Keratinocyte (primary cell): ENCODE measurements at regions not wholly inside any gene's neighbourhood (a gene's known extent, or its start where the extent isn't known, plus 50 kb on each side); places are given as distances from the start of the nearest gene placed in this dataset.

Source experiments
- DNase-seq: peaks from one replicate; pipeline ENCODE4 v3.0.0-alpha.2; 2011; ENCODE audit warnings: low read depth, missing footprints, low spot score
- FAIRE-seq: peaks from 2 replicates; lab custom pipeline; 2011; peaks lifted over from hg19 to GRCh38; lab: Jason Lieb, UNC
- H2AFZ ChIP-seq: 2 replicates; pipeline ENCODE4 v1.6.0; 2012; ENCODE audit warnings: low read length, control low read depth, inconsistent platforms; ENCODE audit not compliant: control insufficient read depth
- H3K27ac ChIP-seq: 2 replicates; pipeline ENCODE4 v1.5.1; 2011; ENCODE audit warnings: low read length; ENCODE audit not compliant: control insufficient read depth, insufficient read depth
- H3K27me3 ChIP-seq: 3 replicates; pipeline ENCODE4 v1.6.0; 2011; ENCODE audit warnings: low read length; ENCODE audit not compliant: control insufficient read depth, insufficient read depth; ENCODE audit errors: extremely low read depth
- H3K36me3 ChIP-seq, 2 experiments: 2 replicates in 1 of 2; 3 replicates in 1 of 2; pipeline ENCODE4 v1.5.1; 2011; ENCODE audit warnings: low read length in 2 of 2, mild to moderate bottlenecking in 1 of 2; ENCODE audit not compliant: control insufficient read depth in 2 of 2, insufficient read depth in 2 of 2; ENCODE audit errors: extremely low read depth in 1 of 2
- H3K4me1 ChIP-seq: 3 replicates; pipeline ENCODE4 v1.5.1; 2011; ENCODE audit warnings: low read length; ENCODE audit not compliant: control insufficient read depth, insufficient read depth; ENCODE audit errors: extremely low read depth
- H3K4me2 ChIP-seq: 3 replicates; pipeline ENCODE4 v1.6.0; 2011; ENCODE audit warnings: low read depth, low read length; ENCODE audit not compliant: control insufficient read depth, insufficient read depth; ENCODE audit errors: extremely low read depth
- H3K4me3 ChIP-seq, 3 experiments: fragments of 200-600 bp in 1 of 3; sonication (generic) in 1 of 3; 2 replicates in 2 of 3; 3 replicates in 1 of 3; pipeline ENCODE4 v1.5.1; 2011 to 2016; ENCODE audit warnings: low read length in 3 of 3, mild to moderate bottlenecking in 3 of 3, control low read depth in 2 of 3, inconsistent platforms in 1 of 3, low read depth in 1 of 3, mixed read lengths in 1 of 3, mixed run types in 1 of 3, moderate library complexity in 1 of 3; ENCODE audit not compliant: control insufficient read depth in 2 of 3, insufficient read depth in 2 of 3; ENCODE audit errors: extremely low read depth in 1 of 3
- H3K79me2 ChIP-seq: 2 replicates; pipeline ENCODE4 v1.6.0; 2012; ENCODE audit warnings: low read length; ENCODE audit not compliant: control insufficient read depth, insufficient read depth
- H3K9ac ChIP-seq: 3 replicates; pipeline ENCODE4 v1.6.0; 2011; ENCODE audit warnings: low read length; ENCODE audit not compliant: control insufficient read depth, insufficient read depth; ENCODE audit errors: extremely low read depth
- H3K9me1 ChIP-seq: 3 replicates; pipeline ENCODE4 v1.6.0; 2011; ENCODE audit warnings: low read length; ENCODE audit not compliant: control insufficient read depth, insufficient read depth; ENCODE audit errors: extremely low read depth
- H3K9me3 ChIP-seq: 2 replicates; pipeline ENCODE4 v1.5.1; 2012; ENCODE audit warnings: low read depth, low read length; ENCODE audit not compliant: control insufficient read depth
- H4K20me1 ChIP-seq: 3 replicates; pipeline ENCODE4 v1.6.0; 2011; ENCODE audit warnings: low read length; ENCODE audit not compliant: control insufficient read depth, insufficient read depth; ENCODE audit errors: extremely low read depth
- EZH2 ChIP-seq: IDR thresholded peaks from one replicate; pipeline ENCODE4 v1.6.1; 2012; ENCODE audit warnings: inconsistent platforms, mild to moderate bottlenecking, low read length, moderate library complexity
- dilution Hi-C: fragments of 300-500 bp; cut with MboI; formaldehyde crosslinking; loops from one replicate; pipeline ENCODE4 v1.7.0; 2020; ENCODE audit warnings: low sequenced_read_pairs; ENCODE audit not compliant: extremely low pct_ligation_motif_present
- TF ChIP-seq, protein P1 (sequence below), 3 experiments: IDR thresholded peaks in 1 of 3; conservative IDR thresholded peaks in 1 of 3; optimal IDR thresholded peaks in 1 of 3; 2 replicates in 2 of 3; 3 replicates in 1 of 3; pipeline versions ENCODE3 to v1.5.1; 2011; ENCODE audit warnings: low read length in 3 of 3, mild to moderate bottlenecking in 3 of 3, moderate library complexity in 2 of 3, control low read depth in 1 of 3, inconsistent platforms in 1 of 3; ENCODE audit not compliant: insufficient read depth in 2 of 3; ENCODE audit errors: extremely low read depth in 1 of 3

DNA sequence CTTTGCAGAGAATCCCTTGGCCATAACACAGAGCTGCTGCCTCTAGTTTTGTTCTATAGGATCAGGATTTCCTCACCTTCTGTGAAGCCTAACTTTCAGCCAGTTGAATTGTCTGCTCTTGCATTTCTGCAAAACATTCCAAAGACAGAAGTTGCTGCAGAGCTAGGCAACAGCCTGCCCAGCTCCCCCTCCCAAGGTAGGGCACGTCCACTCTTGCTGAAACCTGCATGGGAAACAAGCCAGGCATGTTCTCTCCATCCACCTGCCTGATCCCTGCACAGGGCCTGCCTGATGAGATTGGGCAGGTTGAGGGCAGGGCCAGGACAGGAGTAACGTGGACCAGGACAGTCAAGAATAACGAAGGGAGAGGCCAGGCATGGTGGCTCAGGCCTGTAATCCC is 58.9 kb upstream of the NAA20 start:
- no peaks in the 10 kb centered on the region for H4K20me1 ChIP-seq
- no peaks in the 10 kb centered on the region for H3K9me1 ChIP-seq
- dilution Hi-C loops: no loop called here
- H3K9me3 ChIP-seq: no peaks in the 10 kb centered on the region
- H3K27ac ChIP-seq: peak overlapping the region; percentile 33
- DNase-seq: peak; percentile 69
- H2AFZ ChIP-seq: no peak overlapping the region
- peak; percentile 90 for FAIRE-seq
- H3K9ac ChIP-seq: no peak overlapping the region
- no peaks in the 10 kb centered on the region for H3K79me2 ChIP-seq
- peaks cover 29% of the 10 kb centered on the region for H3K4me1 ChIP-seq
- peak overlapping the region; percentile 14 for H3K4me2 ChIP-seq
- H3K27me3 ChIP-seq: no peaks in the 10 kb centered on the region
- peaks cover 3 to 12% of the 10 kb centered on the region in 2 experiments for H3K36me3 ChIP-seq
- no peak overlapping the region for H3K4me3 ChIP-seq
- no peak for TF ChIP-seq EZH2
- TF ChIP-seq, protein P1, sequence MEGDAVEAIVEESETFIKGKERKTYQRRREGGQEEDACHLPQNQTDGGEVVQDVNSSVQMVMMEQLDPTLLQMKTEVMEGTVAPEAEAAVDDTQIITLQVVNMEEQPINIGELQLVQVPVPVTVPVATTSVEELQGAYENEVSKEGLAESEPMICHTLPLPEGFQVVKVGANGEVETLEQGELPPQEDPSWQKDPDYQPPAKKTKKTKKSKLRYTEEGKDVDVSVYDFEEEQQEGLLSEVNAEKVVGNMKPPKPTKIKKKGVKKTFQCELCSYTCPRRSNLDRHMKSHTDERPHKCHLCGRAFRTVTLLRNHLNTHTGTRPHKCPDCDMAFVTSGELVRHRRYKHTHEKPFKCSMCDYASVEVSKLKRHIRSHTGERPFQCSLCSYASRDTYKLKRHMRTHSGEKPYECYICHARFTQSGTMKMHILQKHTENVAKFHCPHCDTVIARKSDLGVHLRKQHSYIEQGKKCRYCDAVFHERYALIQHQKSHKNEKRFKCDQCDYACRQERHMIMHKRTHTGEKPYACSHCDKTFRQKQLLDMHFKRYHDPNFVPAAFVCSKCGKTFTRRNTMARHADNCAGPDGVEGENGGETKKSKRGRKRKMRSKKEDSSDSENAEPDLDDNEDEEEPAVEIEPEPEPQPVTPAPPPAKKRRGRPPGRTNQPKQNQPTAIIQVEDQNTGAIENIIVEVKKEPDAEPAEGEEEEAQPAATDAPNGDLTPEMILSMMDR (optimal IDR thresholded peaks at IDR 0.05 in 1 of 3, IDR thresholded peaks at IDR 0.05 in 1 of 3, conservative IDR thresholded peaks at IDR 0.05 in 1 of 3; ENCODE audit: extremely low read depth in 1 of 3, insufficient read depth in 2 of 3, low read length in 3 of 3): no peak

DNA sequence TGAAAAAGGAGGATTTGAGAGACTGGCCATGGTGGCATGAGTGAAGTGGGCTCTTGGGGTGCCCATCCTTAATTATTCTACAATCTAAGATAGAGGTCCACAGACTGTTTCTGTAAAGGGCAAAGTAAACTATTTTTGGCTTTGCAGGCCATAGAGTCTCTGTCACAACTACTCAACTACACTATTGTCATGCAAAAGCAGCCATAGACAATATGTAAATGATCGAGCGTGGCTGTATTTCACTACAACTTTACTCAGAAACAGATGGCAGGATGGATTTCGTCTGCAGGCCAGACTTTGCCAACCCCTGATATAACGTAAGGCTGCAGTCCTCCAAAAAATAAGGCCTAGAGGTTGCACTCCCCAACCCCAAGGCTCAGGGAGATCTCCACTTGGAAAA is 58.2 kb upstream of the NAA20 start:
- H4K20me1 ChIP-seq: no peaks in the 10 kb centered on the region
- H3K36me3 ChIP-seq: peaks cover 3 to 12% of the 10 kb centered on the region in 2 experiments
- FAIRE-seq (no peak), DNase-seq (no peak)
- no peaks in the 10 kb centered on the region for H3K9me3 ChIP-seq
- H3K9ac ChIP-seq: no peak overlapping the region
- H3K4me1 ChIP-seq: peaks cover 29% of the 10 kb centered on the region
- H3K27ac ChIP-seq: no peak overlapping the region
- H3K27me3 ChIP-seq: no peaks in the 10 kb centered on the region
- no peaks in the 10 kb centered on the region for H3K9me1 ChIP-seq
- dilution Hi-C loops: no loop called here
- H2AFZ ChIP-seq: no peak overlapping the region
- H3K79me2 ChIP-seq: no peaks in the 10 kb centered on the region
- no peak for TF ChIP-seq EZH2
- TF ChIP-seq, protein P1 (optimal IDR thresholded peaks at IDR 0.05 in 1 of 3, IDR thresholded peaks at IDR 0.05 in 1 of 3, conservative IDR thresholded peaks at IDR 0.05 in 1 of 3; ENCODE audit: extremely low read depth in 1 of 3, insufficient read depth in 2 of 3, low read length in 3 of 3): no peak
- H3K4me2 ChIP-seq: no peak overlapping the region
- H3K4me3 ChIP-seq: no peak overlapping the region
